Activated CD4-positive, alpha-beta T cell treated with anti-CD3 and anti-CD28 coated beads, Interleukin-2, amount 10 ng/mL, durations not matched to agents 24 days and 14 days (primary cell): ENCODE measurements at regions not wholly inside any gene's neighbourhood (a gene's known extent, or its start where the extent isn't known, plus 50 kb on each side); places are given as distances from the start of the nearest gene placed in this dataset.

Experiments
- DNase-seq: peaks from one replicate; pipeline ENCODE4 v3.0.0; 2022
- H3K27ac Mint-ChIP-seq: one replicate; pipeline ENCODE4 v1.8.0; 2022; ENCODE audit warnings: mild to moderate bottlenecking, mixed read lengths
- H3K27me3 Mint-ChIP-seq: one replicate; pipeline ENCODE4 v1.8.0; 2022; ENCODE audit warnings: mixed read lengths
- H3K36me3 Mint-ChIP-seq: one replicate; pipeline ENCODE4 v1.8.0; 2022; ENCODE audit warnings: low read depth, mild to moderate bottlenecking, mixed read lengths
- H3K4me1 Mint-ChIP-seq: one replicate; pipeline ENCODE4 v1.8.0; 2021; ENCODE audit warnings: mixed read lengths
- H3K4me3 Mint-ChIP-seq: one replicate; pipeline ENCODE4 v1.8.0; 2022; ENCODE audit warnings: mild to moderate bottlenecking, moderate library complexity, mixed read lengths
- H3K9me3 Mint-ChIP-seq: one replicate; pipeline ENCODE4 v1.8.0; 2021; ENCODE audit warnings: mixed read lengths
- intact Hi-C: fragments of 100-400 bp; cut with micrococcal nuclease; formaldehyde crosslinking; loops from one replicate; pipeline ENCODE4 v1.15.1; 2023

GRCh38 chr3:6706777-6707176 lies 154.1 kb upstream of the GRM7 start:
- H3K4me3 Mint-ChIP-seq: no peak overlapping the region
- no peaks in the 10 kb centered on the region for H3K36me3 Mint-ChIP-seq
- no peaks in the 10 kb centered on the region for H3K4me1 Mint-ChIP-seq
- intact Hi-C loops: loop anchor here (10.0 kb wide), 1 partner anchor 212 kb away; no protein-coding TSS in a partner anchor
- H3K27ac Mint-ChIP-seq: no peak overlapping the region
- no peaks in the 10 kb centered on the region for H3K27me3 Mint-ChIP-seq
- DNase-seq: no peak
- peaks cover 8% of the 10 kb centered on the region for H3K9me3 Mint-ChIP-seq

- H3K36me3 Mint-ChIP-seq: no peaks in the 10 kb centered on the region
- intact Hi-C loops: loop anchor here (10.0 kb wide), 1 partner anchor 214 kb away; no protein-coding TSS in a partner anchor
- no peak overlapping the region for H3K27ac Mint-ChIP-seq
- no peak overlapping the region for H3K4me3 Mint-ChIP-seq
- no peaks in the 10 kb centered on the region for H3K9me3 Mint-ChIP-seq
- H3K27me3 Mint-ChIP-seq: no peaks in the 10 kb centered on the region
- no peaks in the 10 kb centered on the region for H3K4me1 Mint-ChIP-seq
- no peak for DNase-seq
Observed at GRCh38 chr3:6709178-6709577, 151.7 kb upstream of the GRM7 start.

- intact Hi-C loops: no loop called here
Observed at GRCh38 chr3:6714962-6715361, 146.0 kb upstream of the GRM7 start.

GRCh38 chr3:6716420-6716819 lies 144.5 kb upstream of the GRM7 start:
- no peak overlapping the region for H3K4me3 Mint-ChIP-seq
- H3K27me3 Mint-ChIP-seq: no peaks in the 10 kb centered on the region
- peaks cover 4% of the 10 kb centered on the region for H3K9me3 Mint-ChIP-seq
- H3K36me3 Mint-ChIP-seq: no peaks in the 10 kb centered on the region
- H3K27ac Mint-ChIP-seq: no peak overlapping the region
- no peaks in the 10 kb centered on the region for H3K4me1 Mint-ChIP-seq
- no peak for DNase-seq
- intact Hi-C loops: no loop called here

More at GRCh38 chr3:6714962-6715361, 146.0 kb upstream of the GRM7 start:
- no peak for DNase-seq
- no peaks in the 10 kb centered on the region for H3K4me1 Mint-ChIP-seq
- no peak overlapping the region for H3K27ac Mint-ChIP-seq
- H3K27me3 Mint-ChIP-seq: no peaks in the 10 kb centered on the region
- no peaks in the 10 kb centered on the region for H3K36me3 Mint-ChIP-seq
- H3K4me3 Mint-ChIP-seq: no peak overlapping the region
- H3K9me3 Mint-ChIP-seq: peaks cover 4% of the 10 kb centered on the region

- intact Hi-C loops: no loop called here
- Mint-ChIP-seq H3K4me3 (no peak overlapping the region), H3K27ac (no peak overlapping the region), H3K36me3 (no peaks in the 10 kb centered on the region), H3K27me3 (no peaks in the 10 kb centered on the region), H3K9me3 (peaks cover 4% of the 10 kb centered on the region), H3K4me1 (no peaks in the 10 kb centered on the region)
- no peak for DNase-seq
Observed at GRCh38 chr3:6717026-6717943, 143.6 kb upstream of the GRM7 start.

GRCh38 chr3:6719999-6720398 lies 140.9 kb upstream of the GRM7 start:
- Mint-ChIP-seq H3K36me3 (no peaks in the 10 kb centered on the region), H3K9me3 (peaks cover 4% of the 10 kb centered on the region), H3K27ac (no peak overlapping the region), H3K4me1 (no peaks in the 10 kb centered on the region), H3K27me3 (no peaks in the 10 kb centered on the region), H3K4me3 (no peak overlapping the region)
- intact Hi-C loops: no loop called here
- DNase-seq: no peak

- intact Hi-C loops: no loop called here
- no peak for DNase-seq
- no peak overlapping the region for H3K27ac Mint-ChIP-seq
- H3K36me3 Mint-ChIP-seq: no peaks in the 10 kb centered on the region
- H3K4me3 Mint-ChIP-seq: no peak overlapping the region
- peaks cover 4% of the 10 kb centered on the region for H3K9me3 Mint-ChIP-seq
- no peaks in the 10 kb centered on the region for H3K4me1 Mint-ChIP-seq
- H3K27me3 Mint-ChIP-seq: no peaks in the 10 kb centered on the region
Observed at GRCh38 chr3:6721491-6721890, 139.4 kb upstream of the GRM7 start.

- no peak for DNase-seq
- H3K4me3 Mint-ChIP-seq: no peak overlapping the region
- intact Hi-C loops: no loop called here
- H3K4me1 Mint-ChIP-seq: no peaks in the 10 kb centered on the region
- no peaks in the 10 kb centered on the region for H3K27me3 Mint-ChIP-seq
- H3K27ac Mint-ChIP-seq: no peak overlapping the region
- H3K36me3 Mint-ChIP-seq: no peaks in the 10 kb centered on the region
- H3K9me3 Mint-ChIP-seq: peaks cover 7% of the 10 kb centered on the region
Observed at GRCh38 chr3:6723205-6723604, 137.7 kb upstream of the GRM7 start.

GRCh38 chr3:6726811-6727210 lies 134.1 kb upstream of the GRM7 start:
- intact Hi-C loops: no loop called here
- no peak for DNase-seq
- Mint-ChIP-seq H3K4me3 (no peak overlapping the region), H3K4me1 (no peaks in the 10 kb centered on the region), H3K27me3 (no peaks in the 10 kb centered on the region), H3K36me3 (no peaks in the 10 kb centered on the region), H3K9me3 (peaks cover 7% of the 10 kb centered on the region), H3K27ac (no peak overlapping the region)

GRCh38 chr3:6732807-6733206 lies 128.1 kb upstream of the GRM7 start:
- DNase-seq: no peak
- Mint-ChIP-seq H3K36me3 (no peaks in the 10 kb centered on the region), H3K4me1 (no peaks in the 10 kb centered on the region), H3K9me3 (peaks cover 4% of the 10 kb centered on the region), H3K4me3 (no peak overlapping the region), H3K27ac (no peak overlapping the region), H3K27me3 (no peaks in the 10 kb centered on the region)
- intact Hi-C loops: no loop called here

GRCh38 chr3:6733699-6734394 lies 127.1 kb upstream of the GRM7 start:
- Mint-ChIP-seq H3K4me3 (no peak overlapping the region), H3K4me1 (no peaks in the 10 kb centered on the region), H3K9me3 (peaks cover 4% of the 10 kb centered on the region), H3K27ac (no peak overlapping the region), H3K36me3 (no peaks in the 10 kb centered on the region), H3K27me3 (no peaks in the 10 kb centered on the region)
- intact Hi-C loops: no loop called here
- DNase-seq: no peak

GRCh38 chr3:6734395-6734746 lies 126.5 kb upstream of the GRM7 start:
- intact Hi-C loops: no loop called here
- H3K9me3 Mint-ChIP-seq: peaks cover 4% of the 10 kb centered on the region
- H3K27ac Mint-ChIP-seq: no peak overlapping the region
- no peak overlapping the region for H3K4me3 Mint-ChIP-seq
- DNase-seq: no peak
- H3K27me3 Mint-ChIP-seq: no peaks in the 10 kb centered on the region
- H3K36me3 Mint-ChIP-seq: no peaks in the 10 kb centered on the region
- H3K4me1 Mint-ChIP-seq: no peaks in the 10 kb centered on the region

- Mint-ChIP-seq H3K4me1 (no peaks in the 10 kb centered on the region), H3K27ac (no peak overlapping the region), H3K9me3 (peaks cover 4% of the 10 kb centered on the region), H3K4me3 (no peak overlapping the region), H3K27me3 (no peaks in the 10 kb centered on the region), H3K36me3 (no peaks in the 10 kb centered on the region)
- no peak for DNase-seq
- intact Hi-C loops: no loop called here
Observed at GRCh38 chr3:6736836-6737629, 123.9 kb upstream of the GRM7 start.

GRCh38 chr3:6737630-6738029 lies 123.3 kb upstream of the GRM7 start:
- Mint-ChIP-seq H3K4me3 (no peak overlapping the region), H3K9me3 (peaks cover 4% of the 10 kb centered on the region), H3K27ac (no peak overlapping the region), H3K36me3 (no peaks in the 10 kb centered on the region), H3K27me3 (no peaks in the 10 kb centered on the region), H3K4me1 (no peaks in the 10 kb centered on the region)
- DNase-seq: no peak
- intact Hi-C loops: no loop called here
